GM21390 (cell line): ENCODE measurements at regions not wholly inside any gene's neighbourhood (a gene's known extent, or its start where the extent isn't known, plus 50 kb on each side); places are given as distances from the start of the nearest gene placed in this dataset.

Experiments
- ATAC-seq: cut with Tn5 transposase; IDR thresholded peaks from one replicate; pipeline ENCODE4 v1.9.1; 2021; ENCODE audit not compliant: unreplicated experiment

DNA sequence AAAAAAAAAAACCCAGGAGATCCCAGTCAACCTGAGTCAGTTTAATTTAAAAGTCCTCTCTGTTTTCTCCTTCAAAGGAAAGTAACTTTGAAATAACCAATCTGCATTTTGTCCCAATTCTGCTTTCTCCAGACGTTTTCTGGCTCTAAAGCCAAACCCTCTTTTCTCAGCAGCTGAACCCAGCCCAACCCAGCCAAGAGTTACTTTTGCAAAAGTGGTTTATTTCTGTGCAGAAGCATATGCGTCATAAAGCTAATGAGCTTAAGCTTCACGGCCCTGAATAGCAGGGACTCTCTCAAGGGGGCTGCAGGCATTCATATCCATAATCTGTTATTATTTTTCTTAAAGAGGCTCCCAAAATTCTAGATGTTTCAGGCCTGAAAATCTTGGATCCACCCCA is 176.6 kb downstream of the GALC start:
- no peak for ATAC-seq

DNA sequence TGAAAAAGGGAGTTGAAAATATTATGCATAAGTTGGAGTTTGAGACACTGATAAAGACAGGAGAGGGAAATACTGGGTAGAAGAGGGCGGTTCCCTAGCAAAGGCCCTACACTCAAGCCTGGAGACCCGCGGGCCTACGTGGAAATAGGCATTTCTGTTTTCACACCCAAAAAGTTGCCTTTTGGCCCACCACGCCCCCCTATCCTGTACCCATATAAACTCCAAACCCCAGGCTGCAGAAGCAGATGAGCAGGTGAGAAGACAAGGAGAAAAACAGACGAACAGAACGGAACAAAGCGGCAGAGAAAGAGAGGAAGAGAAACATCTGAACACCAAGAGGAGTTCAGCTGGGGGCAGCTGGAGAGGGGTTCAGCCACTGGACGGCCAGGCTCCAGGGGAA is 177.9 kb downstream of the GALC start:
- ATAC-seq = no peak

DNA sequence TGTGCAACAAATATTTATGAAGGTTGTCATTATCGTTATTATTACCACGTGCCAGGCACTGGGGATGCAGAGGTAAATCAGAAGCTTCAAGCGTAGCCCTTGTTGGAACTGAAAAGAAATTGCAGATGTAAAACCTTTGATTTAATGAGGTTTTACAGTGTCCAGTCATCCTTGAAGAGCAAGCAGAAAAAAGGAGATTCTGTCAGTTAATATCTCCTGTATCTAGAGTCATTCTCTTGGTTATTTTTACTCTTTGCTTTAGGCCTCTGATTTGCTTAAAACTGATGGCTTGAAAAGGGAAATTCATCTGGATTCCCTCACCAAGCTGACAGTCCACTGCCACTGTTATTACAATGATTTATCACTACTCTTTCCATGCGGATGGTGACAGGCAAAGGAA is 179.3 kb downstream of the GALC start:
- ATAC-seq = no peak

DNA sequence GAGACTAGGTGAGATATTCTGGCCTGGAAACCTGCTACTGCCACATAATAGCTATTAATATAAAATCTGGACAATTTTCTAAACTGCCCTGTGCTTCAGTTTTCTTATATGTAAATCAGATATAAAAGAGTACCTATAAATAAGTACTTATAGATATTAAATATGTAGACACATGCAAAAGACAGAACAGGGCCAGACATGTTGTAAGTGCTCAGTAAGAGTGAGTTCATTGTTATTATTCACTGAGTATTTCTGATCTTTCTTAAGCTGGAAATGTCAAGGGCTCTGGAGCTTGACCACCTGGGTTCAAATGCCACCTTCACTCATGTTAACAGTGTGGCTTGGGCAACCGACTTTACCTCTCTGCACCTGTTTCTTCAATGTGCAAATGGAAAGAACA is 179.8 kb downstream of the GALC start:
- no peak for ATAC-seq

DNA sequence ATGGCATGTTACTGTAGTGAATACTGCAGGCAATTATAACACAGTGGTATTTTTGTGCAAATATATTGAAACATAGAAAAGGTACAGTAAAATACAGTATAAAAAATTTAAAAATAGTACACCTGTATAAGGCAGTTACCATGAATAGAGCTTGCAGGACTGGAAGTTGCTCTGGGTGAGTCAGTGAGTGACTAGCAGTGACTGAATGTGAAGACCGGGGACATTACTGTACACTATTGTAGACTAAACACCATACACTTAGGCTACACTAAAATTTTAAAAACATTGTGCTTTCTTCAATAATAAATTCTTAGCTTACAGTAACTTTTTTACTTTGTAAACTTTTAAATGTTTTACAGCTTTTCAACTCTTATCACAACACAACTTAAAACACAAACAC is 181.7 kb downstream of the GALC start:
- no peak for ATAC-seq

DNA sequence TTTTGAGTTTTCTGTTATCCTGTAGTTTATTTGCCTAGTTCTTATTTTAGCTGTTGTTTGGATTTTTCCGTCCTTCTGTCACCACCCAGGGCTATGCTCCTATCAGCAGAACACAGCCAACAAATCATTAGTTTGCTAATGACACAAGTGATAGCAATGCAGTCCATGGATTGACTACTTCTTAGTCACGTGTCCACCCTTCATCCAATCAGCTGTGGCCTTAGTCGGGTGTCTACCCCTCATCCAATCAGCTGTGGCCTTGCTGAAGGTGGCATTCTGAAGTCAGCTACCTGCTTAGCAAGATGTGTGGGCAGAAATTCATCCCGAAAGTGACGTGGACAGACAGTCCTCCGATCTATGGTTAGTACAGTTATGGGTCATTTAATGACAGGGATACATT is 182.3 kb downstream of the GALC start:
- no peak for ATAC-seq

DNA sequence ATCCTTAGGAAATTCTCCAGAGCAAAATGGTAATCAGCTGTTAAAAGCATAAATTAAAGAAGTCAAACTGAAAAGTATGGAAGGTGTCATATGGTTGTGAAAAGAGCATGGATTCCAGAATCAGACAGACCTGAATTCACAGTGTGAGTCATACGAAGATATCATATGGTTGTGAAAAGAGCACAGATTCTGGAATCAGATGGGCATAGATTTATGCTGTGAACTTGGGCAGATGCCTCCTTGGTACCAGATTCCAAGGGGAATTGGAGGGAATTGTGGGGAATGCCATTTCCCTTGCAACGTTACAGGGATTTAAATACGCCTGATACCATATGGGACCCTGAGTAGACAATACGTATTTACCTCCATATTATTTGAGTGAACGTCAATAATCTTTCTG is 183.7 kb downstream of the GALC start:
- ATAC-seq = no peak

DNA sequence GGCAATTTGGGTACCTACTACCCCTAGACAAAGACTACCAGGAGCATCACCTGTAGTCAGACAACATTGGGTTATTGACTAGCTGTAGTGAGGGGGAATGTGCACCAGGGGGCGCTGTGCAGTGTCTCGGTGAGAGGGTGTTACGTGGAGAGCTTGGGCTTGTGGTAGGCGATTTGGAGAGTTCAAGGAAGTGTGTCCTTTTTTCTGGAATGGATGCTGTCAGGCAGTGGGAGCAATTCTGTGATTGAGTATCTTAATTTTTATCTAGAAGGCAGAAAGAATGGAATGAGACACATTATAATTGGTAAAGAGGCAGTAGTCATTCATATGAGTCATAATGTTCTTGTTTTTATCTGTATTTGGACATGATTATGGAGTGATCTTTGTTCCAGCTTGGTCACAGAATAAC is 187.7 kb downstream of the GALC start:
- peak; percentile 90 for ATAC-seq

DNA sequence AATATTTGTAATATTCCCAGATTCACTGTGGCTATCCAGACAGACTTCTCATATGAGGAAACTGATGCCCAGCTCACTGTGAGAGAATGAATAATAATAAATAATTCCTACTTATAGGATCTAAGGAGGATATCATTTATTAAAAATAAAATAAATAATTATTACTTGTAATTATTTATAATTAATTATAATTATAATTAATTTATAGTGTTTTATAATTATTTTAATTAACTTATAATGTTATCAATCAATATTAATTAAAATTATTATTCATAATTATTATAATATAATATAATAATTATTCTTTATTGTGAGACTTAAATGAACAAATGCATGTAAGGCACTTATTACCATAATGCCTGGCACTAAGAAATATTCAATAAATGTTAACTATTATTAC is 192.8 kb downstream of the GALC start:
- no peak for ATAC-seq

DNA sequence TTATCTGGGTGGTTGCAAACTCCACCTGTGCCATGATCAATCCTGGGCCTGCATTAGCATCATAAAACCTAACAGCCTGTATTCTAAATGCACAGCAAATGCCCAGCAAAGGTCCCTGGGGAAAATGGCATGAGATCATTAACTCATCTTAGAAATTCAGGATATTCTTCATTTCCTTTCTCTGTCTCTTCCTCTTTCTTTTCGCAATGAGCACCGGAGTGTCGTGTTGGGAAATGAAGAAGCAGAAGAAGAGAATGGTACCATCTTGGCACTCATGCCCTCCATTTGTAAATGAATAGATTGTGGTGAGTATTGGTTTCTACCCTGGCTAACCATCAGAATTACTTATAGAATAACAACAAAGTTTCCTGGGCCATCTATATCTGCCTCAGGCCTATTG is 193.6 kb downstream of the GALC start:
- ATAC-seq = no peak

DNA sequence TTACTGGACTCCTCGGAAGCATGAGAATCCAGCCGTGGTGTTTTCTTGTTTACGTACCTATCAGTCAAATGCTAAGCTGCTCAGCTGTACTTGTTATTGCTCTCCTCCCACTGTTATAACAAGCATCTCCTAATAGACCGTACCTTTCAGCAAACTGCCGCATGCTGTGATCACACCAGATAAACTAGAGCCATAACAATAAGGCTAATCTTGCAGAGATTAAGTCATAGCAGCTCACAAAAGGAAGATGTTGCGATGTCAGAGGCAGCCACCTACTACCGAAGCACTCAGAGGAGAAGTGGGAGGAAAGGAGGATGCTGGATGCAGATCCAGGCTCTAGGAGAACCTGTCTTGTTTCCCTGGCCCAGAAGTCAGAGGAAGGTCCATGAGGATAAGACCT is 196.0 kb downstream of the GALC start:
- no peak for ATAC-seq

DNA sequence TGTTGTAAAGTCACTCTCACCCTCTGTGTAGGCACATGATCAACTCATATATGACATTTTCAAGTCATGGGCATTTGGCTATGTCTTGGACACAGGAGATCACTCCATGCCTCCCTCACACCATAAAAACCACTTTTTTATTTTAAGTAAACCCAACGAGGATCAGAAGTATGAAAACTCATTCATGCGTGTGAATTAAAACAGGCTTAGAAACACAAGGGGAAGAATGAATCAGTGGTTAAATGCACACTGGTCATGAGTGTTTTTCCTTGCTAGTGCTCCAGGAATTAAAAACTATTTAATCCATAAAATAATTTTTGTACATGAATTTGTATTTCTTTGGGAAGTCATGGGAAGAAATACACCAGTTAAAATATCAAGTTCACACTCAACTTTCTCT is 198.4 kb downstream of the GALC start:
- ATAC-seq = no peak

DNA sequence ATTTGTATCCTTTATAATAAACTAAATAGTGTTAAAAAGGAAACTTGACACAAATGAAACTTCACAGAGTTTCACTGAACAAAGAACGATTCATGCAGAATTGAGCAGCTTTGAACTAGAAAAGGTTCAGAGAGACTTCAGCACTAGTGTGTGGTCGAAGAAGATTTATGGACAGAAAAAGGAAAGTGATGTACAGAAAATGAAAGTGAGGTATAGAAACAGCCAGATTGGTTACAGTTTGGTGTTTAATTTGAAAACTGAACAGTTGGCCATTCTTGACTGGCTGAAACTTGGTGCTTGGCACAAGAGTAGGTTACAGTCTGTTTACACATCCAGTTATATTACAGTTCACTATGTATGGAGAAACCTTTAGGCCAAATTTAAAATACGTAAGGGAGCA is 207.1 kb downstream of the GALC start:
- no peak for ATAC-seq

DNA sequence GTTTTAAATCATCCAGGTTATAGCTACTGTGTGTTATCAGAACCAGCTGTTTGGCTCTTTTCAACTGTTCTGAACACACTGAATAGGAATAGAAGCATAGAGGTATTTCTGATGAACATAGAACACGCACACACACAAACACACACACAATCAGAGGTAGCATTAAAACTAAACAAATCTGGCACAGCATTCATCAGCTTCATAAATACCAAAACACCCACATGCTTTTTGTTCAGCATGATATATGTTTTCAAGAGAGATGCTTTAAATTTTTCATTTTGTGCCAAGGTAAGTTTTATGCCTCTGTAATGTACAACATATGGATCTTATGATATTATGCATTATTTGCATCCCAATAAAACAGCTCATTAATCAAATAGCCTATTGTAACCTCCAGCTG is 208.6 kb downstream of the GALC start:
- no peak for ATAC-seq

DNA sequence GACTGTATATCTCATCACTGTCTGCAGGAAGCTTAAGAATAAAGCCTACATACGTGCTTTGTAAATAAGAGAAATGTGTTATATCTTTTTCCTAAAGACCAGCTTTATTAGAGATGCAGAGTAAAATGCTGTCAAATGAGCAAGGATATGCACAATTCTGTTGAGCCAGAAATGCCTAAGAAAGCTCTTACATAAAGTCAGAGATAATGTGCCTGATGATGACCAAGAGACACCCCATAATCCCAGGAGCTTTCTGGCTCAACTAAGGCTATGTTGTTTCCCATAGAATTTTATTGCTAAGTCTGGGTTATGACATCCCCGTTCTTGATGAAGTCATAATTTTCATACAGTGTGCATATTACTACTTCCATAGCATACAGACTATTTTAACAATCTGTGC is 209.9 kb downstream of the GALC start:
- no peak for ATAC-seq

DNA sequence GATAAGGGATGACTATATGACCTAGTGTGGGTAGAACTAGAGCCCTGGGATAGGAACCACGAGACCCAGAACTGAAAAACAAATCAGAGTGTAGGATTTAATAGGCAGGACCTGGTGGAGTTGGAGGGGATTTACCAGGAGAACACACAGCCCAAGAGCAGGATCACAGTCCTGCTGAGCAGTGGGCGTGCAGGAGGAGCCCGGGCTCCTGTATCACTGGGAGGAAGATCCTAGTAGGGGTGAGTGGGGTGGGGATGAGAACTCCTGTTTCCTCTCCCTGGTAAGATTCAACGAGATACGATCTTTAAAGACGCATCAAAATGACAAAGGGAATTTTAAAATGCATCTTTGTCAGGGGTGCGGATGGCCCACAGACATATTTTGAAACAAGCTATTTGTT is 220.1 kb downstream of the GALC start:
- ATAC-seq = no peak

DNA sequence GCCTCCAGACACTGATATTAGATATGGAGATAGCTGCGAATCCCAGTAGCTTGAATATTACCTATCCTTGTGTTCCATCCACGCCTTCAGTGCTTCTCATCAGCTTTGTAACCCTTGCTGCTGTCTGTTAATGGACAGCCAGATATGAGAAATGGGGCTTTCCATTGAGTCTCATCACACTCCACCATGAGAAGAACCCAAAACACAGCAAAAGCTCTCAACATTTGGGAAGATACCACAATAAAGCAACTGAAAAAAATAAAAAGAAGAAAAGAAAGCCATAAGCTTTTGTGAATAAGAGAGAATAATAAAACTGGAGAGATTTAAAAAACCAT is 225.4 kb downstream of the GALC start:
- no peak for ATAC-seq

DNA sequence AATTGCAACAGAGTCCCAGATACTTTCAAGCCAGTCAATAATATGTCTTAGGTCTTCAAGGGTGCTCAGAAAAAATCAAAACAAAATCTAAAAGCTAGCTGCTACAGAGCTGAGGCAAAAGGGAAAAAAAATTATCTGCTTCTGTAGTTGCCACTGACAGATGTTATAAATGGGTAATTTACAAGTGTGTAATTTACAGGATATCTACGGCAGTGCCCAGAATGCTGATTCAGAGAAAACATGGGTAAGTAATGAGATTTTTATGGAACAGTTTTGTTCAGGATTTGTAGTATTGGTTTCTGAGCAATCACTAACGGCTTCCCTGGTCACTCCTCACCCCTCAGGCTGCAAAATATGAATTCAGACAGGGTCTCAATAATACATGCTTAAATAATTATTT is 234.1 kb downstream of the GALC start:
- ATAC-seq = no peak

DNA sequence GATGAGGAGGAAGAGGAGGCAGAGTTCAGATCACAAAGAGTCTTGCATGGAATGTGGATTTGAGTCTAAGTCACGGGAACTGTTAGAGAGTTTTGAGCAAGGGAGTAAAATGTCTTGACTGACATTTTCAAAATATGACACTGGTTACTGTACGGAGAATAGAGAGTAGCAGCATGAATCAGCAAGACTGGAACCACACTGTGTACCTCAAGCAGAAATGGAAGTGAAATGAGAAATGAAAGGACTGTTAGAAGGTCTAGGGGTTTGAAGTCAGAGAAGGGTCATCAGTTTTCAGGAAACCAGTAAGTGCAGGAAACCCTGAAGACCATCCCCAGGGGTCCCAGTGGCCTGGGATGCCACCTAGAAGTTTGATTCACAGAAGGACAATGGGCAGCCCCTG is 236.3 kb downstream of the GALC start:
- no peak for ATAC-seq

DNA sequence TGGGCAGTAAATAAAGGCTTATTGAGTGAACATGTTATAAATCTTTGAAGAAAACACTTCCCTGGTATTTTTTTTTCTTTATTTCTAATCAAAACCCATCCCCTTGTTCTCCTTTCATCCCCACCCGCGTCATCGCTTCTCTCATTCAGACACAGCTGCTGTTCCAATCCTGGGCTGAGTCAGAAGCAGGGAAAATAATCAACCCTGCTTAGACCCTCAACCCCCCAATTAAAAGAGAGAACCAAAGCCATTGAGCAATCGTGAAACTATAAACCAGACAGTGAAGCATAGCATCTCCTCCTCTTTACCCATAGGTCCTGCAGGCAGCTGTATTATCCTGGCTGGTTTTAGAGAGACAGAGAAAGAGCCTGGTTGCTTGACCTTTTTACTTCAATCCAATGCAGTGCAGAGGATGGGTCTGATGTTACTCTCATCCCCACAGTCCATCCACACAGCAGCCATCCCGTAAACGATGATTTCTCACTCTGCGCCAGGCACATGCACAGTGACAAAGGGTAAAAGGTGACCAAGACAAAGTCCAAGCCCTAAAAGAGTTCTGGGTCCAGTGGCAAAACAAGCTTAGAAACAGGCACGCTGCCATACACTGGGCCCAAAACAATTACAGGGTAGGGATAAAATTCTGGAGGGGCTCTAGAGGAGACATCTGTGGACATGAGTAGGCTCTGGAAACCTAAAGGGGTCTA is 238.3 kb downstream of the GALC start:
- no peak for ATAC-seq

DNA sequence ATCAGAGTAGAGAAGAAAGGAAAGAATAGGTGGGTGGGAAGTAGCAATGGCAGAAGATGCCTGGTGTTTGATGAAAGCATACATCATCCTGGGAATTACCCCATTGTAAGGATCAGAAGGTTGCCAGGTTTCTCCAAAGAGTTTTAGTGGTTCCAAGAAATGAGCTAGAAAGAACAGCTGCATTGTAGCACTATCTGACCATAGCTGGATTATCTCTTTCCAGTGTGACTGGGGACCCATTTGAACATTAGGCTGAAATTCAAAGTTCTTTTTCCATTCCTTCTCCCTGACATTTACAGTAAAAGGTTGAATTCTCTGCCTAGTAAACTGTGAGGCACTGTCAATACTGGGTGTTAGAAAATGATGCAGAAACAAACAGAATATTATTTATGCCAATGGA is 244.4 kb downstream of the GALC start:
- ATAC-seq = no peak

DNA sequence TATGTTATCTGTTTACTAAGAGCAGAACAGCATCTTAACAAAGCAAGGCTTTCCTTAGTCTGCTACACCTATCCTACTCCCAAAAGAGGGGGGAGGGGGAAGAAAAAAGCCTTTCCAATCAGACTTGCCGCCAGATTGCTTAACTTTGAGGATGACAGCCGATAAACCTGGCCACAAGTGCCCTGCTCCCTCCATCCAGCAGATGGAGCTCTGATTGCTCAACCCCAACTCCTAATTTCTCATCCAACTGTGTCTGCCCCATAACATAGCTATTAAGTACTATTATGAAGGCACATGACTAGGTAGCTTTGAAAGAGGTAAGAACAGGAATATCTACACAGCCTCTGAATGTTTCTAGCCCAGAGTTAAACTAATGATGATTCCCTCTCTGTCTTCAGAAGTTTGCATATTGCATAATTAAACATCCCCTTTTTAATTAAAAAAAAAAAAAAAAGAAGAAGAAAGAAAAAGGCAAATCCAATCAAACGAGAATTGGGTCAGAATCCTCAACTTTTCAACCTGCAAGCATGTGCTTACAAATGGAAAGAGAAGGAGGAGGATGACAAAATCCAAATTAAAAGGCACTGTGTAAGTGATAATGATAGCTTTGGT is 247.4 kb downstream of the GALC start:
- ATAC-seq = peak; percentile 89
